ENCODE measurements at regions not wholly inside any gene's neighbourhood (a gene's known extent, or its start where the extent isn't known, plus 50 kb on each side); places are given as distances from the start of the nearest gene placed in this dataset.

DNA sequence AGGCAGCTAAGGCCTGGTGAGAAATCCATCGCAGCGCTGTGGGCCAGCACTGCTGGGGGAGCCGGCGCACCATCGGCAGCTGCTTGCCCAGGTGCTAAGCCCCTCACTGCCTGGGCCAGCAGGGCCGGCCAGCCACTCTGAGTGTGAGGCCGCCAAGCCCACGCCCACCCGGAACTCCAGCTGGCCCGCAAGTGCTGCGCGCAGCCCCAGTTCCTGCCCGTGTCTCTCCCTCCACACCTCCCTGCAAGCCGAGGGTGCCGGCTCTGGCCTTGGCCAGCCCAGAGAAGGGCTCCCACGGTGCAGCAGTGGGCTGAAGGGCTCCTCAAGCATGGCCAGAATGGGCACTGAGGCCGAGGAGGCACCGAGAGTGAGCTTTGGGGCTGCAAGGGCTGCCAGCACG lies 64.4 kb downstream of the EBNA1BP2 start:
- TF ChIP-seq, protein P1, sequence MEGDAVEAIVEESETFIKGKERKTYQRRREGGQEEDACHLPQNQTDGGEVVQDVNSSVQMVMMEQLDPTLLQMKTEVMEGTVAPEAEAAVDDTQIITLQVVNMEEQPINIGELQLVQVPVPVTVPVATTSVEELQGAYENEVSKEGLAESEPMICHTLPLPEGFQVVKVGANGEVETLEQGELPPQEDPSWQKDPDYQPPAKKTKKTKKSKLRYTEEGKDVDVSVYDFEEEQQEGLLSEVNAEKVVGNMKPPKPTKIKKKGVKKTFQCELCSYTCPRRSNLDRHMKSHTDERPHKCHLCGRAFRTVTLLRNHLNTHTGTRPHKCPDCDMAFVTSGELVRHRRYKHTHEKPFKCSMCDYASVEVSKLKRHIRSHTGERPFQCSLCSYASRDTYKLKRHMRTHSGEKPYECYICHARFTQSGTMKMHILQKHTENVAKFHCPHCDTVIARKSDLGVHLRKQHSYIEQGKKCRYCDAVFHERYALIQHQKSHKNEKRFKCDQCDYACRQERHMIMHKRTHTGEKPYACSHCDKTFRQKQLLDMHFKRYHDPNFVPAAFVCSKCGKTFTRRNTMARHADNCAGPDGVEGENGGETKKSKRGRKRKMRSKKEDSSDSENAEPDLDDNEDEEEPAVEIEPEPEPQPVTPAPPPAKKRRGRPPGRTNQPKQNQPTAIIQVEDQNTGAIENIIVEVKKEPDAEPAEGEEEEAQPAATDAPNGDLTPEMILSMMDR (IDR thresholded peaks at IDR 0.05): no peak
- TF ChIP-seq SIN3A (IDR thresholded peaks at IDR 0.05; ENCODE audit: borderline replicate concordance, insufficient read depth, low read depth, low read length): no peak
- TF ChIP-seq POLR2AphosphoS5 (IDR thresholded peaks at IDR 0.05; ENCODE audit: low read depth, low read length): no peak
- TF ChIP-seq, protein P2, sequence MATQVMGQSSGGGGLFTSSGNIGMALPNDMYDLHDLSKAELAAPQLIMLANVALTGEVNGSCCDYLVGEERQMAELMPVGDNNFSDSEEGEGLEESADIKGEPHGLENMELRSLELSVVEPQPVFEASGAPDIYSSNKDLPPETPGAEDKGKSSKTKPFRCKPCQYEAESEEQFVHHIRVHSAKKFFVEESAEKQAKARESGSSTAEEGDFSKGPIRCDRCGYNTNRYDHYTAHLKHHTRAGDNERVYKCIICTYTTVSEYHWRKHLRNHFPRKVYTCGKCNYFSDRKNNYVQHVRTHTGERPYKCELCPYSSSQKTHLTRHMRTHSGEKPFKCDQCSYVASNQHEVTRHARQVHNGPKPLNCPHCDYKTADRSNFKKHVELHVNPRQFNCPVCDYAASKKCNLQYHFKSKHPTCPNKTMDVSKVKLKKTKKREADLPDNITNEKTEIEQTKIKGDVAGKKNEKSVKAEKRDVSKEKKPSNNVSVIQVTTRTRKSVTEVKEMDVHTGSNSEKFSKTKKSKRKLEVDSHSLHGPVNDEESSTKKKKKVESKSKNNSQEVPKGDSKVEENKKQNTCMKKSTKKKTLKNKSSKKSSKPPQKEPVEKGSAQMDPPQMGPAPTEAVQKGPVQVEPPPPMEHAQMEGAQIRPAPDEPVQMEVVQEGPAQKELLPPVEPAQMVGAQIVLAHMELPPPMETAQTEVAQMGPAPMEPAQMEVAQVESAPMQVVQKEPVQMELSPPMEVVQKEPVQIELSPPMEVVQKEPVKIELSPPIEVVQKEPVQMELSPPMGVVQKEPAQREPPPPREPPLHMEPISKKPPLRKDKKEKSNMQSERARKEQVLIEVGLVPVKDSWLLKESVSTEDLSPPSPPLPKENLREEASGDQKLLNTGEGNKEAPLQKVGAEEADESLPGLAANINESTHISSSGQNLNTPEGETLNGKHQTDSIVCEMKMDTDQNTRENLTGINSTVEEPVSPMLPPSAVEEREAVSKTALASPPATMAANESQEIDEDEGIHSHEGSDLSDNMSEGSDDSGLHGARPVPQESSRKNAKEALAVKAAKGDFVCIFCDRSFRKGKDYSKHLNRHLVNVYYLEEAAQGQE (IDR thresholded peaks at IDR 0.05; ENCODE audit: insufficient read depth in 1 of 2, low read depth in 2 of 2, low read length in 1 of 2): no peak
- no peak for TF ChIP-seq TCF7L2 (IDR thresholded peaks at IDR 0.05; ENCODE audit: low read depth, low read length)

Data from Panc1 (cell line).